NCI-H524 (cell line): ENCODE measurements at regions not wholly inside any gene's neighbourhood (a gene's known extent, or its start where the extent isn't known, plus 50 kb on each side); places are given as distances from the start of the nearest gene placed in this dataset.
A peak's percentile ranks its signal among the peaks of the same experiment; 100 is the strongest.

Experiments
- DNase-seq, 2 experiments: peaks; one replicate each; lab custom pipeline; 2025; lab: John Stamatoyannopoulos, UW

- DNase-seq, result peak in 1 of 2 experiments; percentile 18
Measured at GRCh38 chrX:100120956-100121355, 289.1 kb downstream of the PCDH19 start.

- DNase-seq, result no peak
Measured at GRCh38 chrX:100098660-100099375, 311.3 kb downstream of the PCDH19 start.

GRCh38 chrX:100090931-100091330 is 319.1 kb downstream of the PCDH19 start:
- no peak for DNase-seq

GRCh38 chrX:100089724-100090123 is 320.3 kb downstream of the PCDH19 start:
- no peak for DNase-seq

GRCh38 chrX:100085846-100086245 is 324.2 kb downstream of the PCDH19 start:
- DNase-seq, result peak; percentile 6 to 44

GRCh38 chrX:100083211-100083610 is 326.9 kb downstream of the PCDH19 start:
- no peak for DNase-seq

GRCh38 chrX:100081503-100081902 is 328.6 kb downstream of the PCDH19 start:
- DNase-seq, result no peak

GRCh38 chrX:100076031-100076430 is 334.0 kb downstream of the PCDH19 start:
- no peak for DNase-seq

GRCh38 chrX:100072336-100072735 is 337.7 kb downstream of the PCDH19 start:
- no peak for DNase-seq

- DNase-seq, result no peak
Measured at GRCh38 chrX:100070334-100070849, 339.7 kb downstream of the PCDH19 start.

GRCh38 chrX:100048156-100048555 is 361.9 kb downstream of the PCDH19 start:
- DNase-seq, result no peak
